Keratinocyte (primary cell): ENCODE measurements at regions not wholly inside any gene's neighbourhood (a gene's known extent, or its start where the extent isn't known, plus 50 kb on each side); places are given as distances from the start of the nearest gene placed in this dataset.

ENCODE experiments used
- DNase-seq: peaks from one replicate; pipeline ENCODE4 v3.0.0-alpha.2; 2011; ENCODE audit warnings: low read depth, missing footprints, low spot score
- FAIRE-seq: peaks from 2 replicates; lab custom pipeline; 2011; peaks lifted over from hg19 to GRCh38; lab: Jason Lieb, UNC
- H2AFZ ChIP-seq: 2 replicates; pipeline ENCODE4 v1.6.0; 2012; ENCODE audit warnings: low read length, control low read depth, inconsistent platforms; ENCODE audit not compliant: control insufficient read depth
- H3K27ac ChIP-seq: 2 replicates; pipeline ENCODE4 v1.5.1; 2011; ENCODE audit warnings: low read length; ENCODE audit not compliant: control insufficient read depth, insufficient read depth
- H3K27me3 ChIP-seq: 3 replicates; pipeline ENCODE4 v1.6.0; 2011; ENCODE audit warnings: low read length; ENCODE audit not compliant: control insufficient read depth, insufficient read depth; ENCODE audit errors: extremely low read depth
- H3K36me3 ChIP-seq, 2 experiments: 2 replicates in 1 of 2; 3 replicates in 1 of 2; pipeline ENCODE4 v1.5.1; 2011; ENCODE audit warnings: low read length in 2 of 2, mild to moderate bottlenecking in 1 of 2; ENCODE audit not compliant: control insufficient read depth in 2 of 2, insufficient read depth in 2 of 2; ENCODE audit errors: extremely low read depth in 1 of 2
- H3K4me1 ChIP-seq: 3 replicates; pipeline ENCODE4 v1.5.1; 2011; ENCODE audit warnings: low read length; ENCODE audit not compliant: control insufficient read depth, insufficient read depth; ENCODE audit errors: extremely low read depth
- H3K4me2 ChIP-seq: 3 replicates; pipeline ENCODE4 v1.6.0; 2011; ENCODE audit warnings: low read depth, low read length; ENCODE audit not compliant: control insufficient read depth, insufficient read depth; ENCODE audit errors: extremely low read depth
- H3K4me3 ChIP-seq, 3 experiments: fragments of 200-600 bp in 1 of 3; sonication (generic) in 1 of 3; 2 replicates in 2 of 3; 3 replicates in 1 of 3; pipeline ENCODE4 v1.5.1; 2011 to 2016; ENCODE audit warnings: low read length in 3 of 3, mild to moderate bottlenecking in 3 of 3, control low read depth in 2 of 3, inconsistent platforms in 1 of 3, low read depth in 1 of 3, mixed read lengths in 1 of 3, mixed run types in 1 of 3, moderate library complexity in 1 of 3; ENCODE audit not compliant: control insufficient read depth in 2 of 3, insufficient read depth in 2 of 3; ENCODE audit errors: extremely low read depth in 1 of 3
- H3K79me2 ChIP-seq: 2 replicates; pipeline ENCODE4 v1.6.0; 2012; ENCODE audit warnings: low read length; ENCODE audit not compliant: control insufficient read depth, insufficient read depth
- H3K9ac ChIP-seq: 3 replicates; pipeline ENCODE4 v1.6.0; 2011; ENCODE audit warnings: low read length; ENCODE audit not compliant: control insufficient read depth, insufficient read depth; ENCODE audit errors: extremely low read depth
- H3K9me1 ChIP-seq: 3 replicates; pipeline ENCODE4 v1.6.0; 2011; ENCODE audit warnings: low read length; ENCODE audit not compliant: control insufficient read depth, insufficient read depth; ENCODE audit errors: extremely low read depth
- H3K9me3 ChIP-seq: 2 replicates; pipeline ENCODE4 v1.5.1; 2012; ENCODE audit warnings: low read depth, low read length; ENCODE audit not compliant: control insufficient read depth
- H4K20me1 ChIP-seq: 3 replicates; pipeline ENCODE4 v1.6.0; 2011; ENCODE audit warnings: low read length; ENCODE audit not compliant: control insufficient read depth, insufficient read depth; ENCODE audit errors: extremely low read depth
- EZH2 ChIP-seq: IDR thresholded peaks from one replicate; pipeline ENCODE4 v1.6.1; 2012; ENCODE audit warnings: inconsistent platforms, mild to moderate bottlenecking, low read length, moderate library complexity
- dilution Hi-C: fragments of 300-500 bp; cut with MboI; formaldehyde crosslinking; loops from one replicate; pipeline ENCODE4 v1.7.0; 2020; ENCODE audit warnings: low sequenced_read_pairs; ENCODE audit not compliant: extremely low pct_ligation_motif_present
- TF ChIP-seq, protein P1 (sequence below), 3 experiments: IDR thresholded peaks in 1 of 3; conservative IDR thresholded peaks in 1 of 3; optimal IDR thresholded peaks in 1 of 3; 2 replicates in 2 of 3; 3 replicates in 1 of 3; pipeline versions ENCODE3 to v1.5.1; 2011; ENCODE audit warnings: low read length in 3 of 3, mild to moderate bottlenecking in 3 of 3, moderate library complexity in 2 of 3, control low read depth in 1 of 3, inconsistent platforms in 1 of 3; ENCODE audit not compliant: insufficient read depth in 2 of 3; ENCODE audit errors: extremely low read depth in 1 of 3

DNA sequence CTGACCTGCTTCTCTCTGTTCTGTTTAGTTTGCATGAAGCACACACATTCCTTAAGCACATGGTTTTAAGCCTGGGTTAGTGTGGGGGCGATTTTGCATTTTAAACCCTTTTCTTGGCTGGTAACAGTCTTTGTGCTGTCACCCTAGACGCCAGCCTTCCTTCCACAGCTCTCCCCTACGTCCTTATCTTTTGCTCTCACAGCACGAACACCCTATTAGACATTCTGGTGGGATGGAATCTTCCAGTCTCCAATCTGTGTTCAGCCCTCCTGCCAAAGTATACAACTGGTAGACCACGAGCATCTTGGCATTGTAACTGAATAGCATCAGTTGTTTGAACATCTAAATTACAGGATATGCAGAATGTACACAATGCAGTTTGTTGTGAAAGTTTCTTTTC is 316.9 kb upstream of the IRX2 start:
- H3K9ac ChIP-seq = no peak overlapping the region
- DNase-seq (no peak), FAIRE-seq (no peak)
- H3K4me3 ChIP-seq = no peak overlapping the region
- dilution Hi-C loops = no loop called here
- no peaks in the 10 kb centered on the region for H3K9me3 ChIP-seq
- H3K27me3 ChIP-seq = no peaks in the 10 kb centered on the region
- H3K9me1 ChIP-seq = no peaks in the 10 kb centered on the region
- no peaks in the 10 kb centered on the region for H3K36me3 ChIP-seq
- no peaks in the 10 kb centered on the region for H3K4me1 ChIP-seq
- H4K20me1 ChIP-seq = no peaks in the 10 kb centered on the region
- no peak overlapping the region for H3K27ac ChIP-seq
- H3K79me2 ChIP-seq = no peaks in the 10 kb centered on the region
- no peak overlapping the region for H2AFZ ChIP-seq
- H3K4me2 ChIP-seq = no peak overlapping the region
- TF ChIP-seq EZH2 = no peak
- TF ChIP-seq, protein P1, sequence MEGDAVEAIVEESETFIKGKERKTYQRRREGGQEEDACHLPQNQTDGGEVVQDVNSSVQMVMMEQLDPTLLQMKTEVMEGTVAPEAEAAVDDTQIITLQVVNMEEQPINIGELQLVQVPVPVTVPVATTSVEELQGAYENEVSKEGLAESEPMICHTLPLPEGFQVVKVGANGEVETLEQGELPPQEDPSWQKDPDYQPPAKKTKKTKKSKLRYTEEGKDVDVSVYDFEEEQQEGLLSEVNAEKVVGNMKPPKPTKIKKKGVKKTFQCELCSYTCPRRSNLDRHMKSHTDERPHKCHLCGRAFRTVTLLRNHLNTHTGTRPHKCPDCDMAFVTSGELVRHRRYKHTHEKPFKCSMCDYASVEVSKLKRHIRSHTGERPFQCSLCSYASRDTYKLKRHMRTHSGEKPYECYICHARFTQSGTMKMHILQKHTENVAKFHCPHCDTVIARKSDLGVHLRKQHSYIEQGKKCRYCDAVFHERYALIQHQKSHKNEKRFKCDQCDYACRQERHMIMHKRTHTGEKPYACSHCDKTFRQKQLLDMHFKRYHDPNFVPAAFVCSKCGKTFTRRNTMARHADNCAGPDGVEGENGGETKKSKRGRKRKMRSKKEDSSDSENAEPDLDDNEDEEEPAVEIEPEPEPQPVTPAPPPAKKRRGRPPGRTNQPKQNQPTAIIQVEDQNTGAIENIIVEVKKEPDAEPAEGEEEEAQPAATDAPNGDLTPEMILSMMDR (optimal IDR thresholded peaks at IDR 0.05 in 1 of 3, IDR thresholded peaks at IDR 0.05 in 1 of 3, conservative IDR thresholded peaks at IDR 0.05 in 1 of 3; ENCODE audit: extremely low read depth in 1 of 3, insufficient read depth in 2 of 3, low read length in 3 of 3) = no peak

DNA sequence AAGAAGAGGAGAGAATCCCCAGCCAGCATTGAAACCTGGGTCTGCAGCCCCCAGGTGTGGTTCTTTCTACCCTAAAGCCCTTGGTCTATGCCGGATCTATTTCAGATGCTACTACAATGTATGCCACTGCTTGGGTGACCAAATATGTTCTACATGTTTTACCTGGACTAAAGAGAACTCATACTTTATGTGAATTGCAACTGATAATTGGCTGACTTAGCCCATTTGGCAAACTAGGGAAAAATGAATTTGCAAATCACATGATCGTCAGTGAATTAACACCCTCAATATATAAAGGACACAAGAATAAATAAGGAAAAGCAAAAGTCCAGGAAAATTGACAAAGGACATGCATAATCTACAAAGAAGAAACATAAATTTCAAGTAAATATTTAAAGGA is 308.8 kb upstream of the IRX2 start:
- Histone ChIP-seq H3K27ac (no peak overlapping the region), H3K36me3 (no peaks in the 10 kb centered on the region), H3K9ac (no peak overlapping the region), H3K4me1 (no peaks in the 10 kb centered on the region), H3K9me3 (peaks cover 6% of the 10 kb centered on the region), H4K20me1 (no peaks in the 10 kb centered on the region), H3K27me3 (no peaks in the 10 kb centered on the region), H3K79me2 (no peaks in the 10 kb centered on the region), H3K9me1 (no peaks in the 10 kb centered on the region), H2AFZ (no peak overlapping the region), H3K4me2 (no peak overlapping the region), H3K4me3 (no peak overlapping the region)
- dilution Hi-C loops = no loop called here
- no peak for DNase-seq
- FAIRE-seq = no peak
- no peak for TF ChIP-seq EZH2
- TF ChIP-seq, protein P1 (optimal IDR thresholded peaks at IDR 0.05 in 1 of 3, IDR thresholded peaks at IDR 0.05 in 1 of 3, conservative IDR thresholded peaks at IDR 0.05 in 1 of 3; ENCODE audit: extremely low read depth in 1 of 3, insufficient read depth in 2 of 3, low read length in 3 of 3) = no peak
